GM10248 (cell line): ENCODE measurements at regions not wholly inside any gene's neighbourhood (a gene's known extent, or its start where the extent isn't known, plus 50 kb on each side); places are given as distances from the start of the nearest gene placed in this dataset.

ENCODE experiments used
- CTCF ChIA-PET: fragments of 300-600 bp; sonication (Branson Sonifier 250); formaldehyde crosslinking; extraction: SDS; loops from one replicate; lab custom pipeline; 2021; ENCODE audit warnings: antibody characterized with exemption; lab: Yijun Ruan, JAX
- POLR2A ChIA-PET: fragments of 350-650 bp; sonication (Branson Sonifier 250); formaldehyde crosslinking; extraction: SDS; loops from one replicate; lab custom pipeline; 2020; ENCODE audit warnings: antibody characterized with exemption; lab: Yijun Ruan, JAX
- DNase-seq: peaks from one replicate; pipeline ENCODE4 v3.0.0; 2012; ENCODE audit errors: extremely low spot score
- TF ChIP-seq, protein P1 (sequence below): IDR thresholded peaks from 2 replicates; pipeline ENCODE4 v1.5.1; 2012; ENCODE audit warnings: mild to moderate bottlenecking, low read depth; ENCODE audit errors: extremely low read depth, missing control alignments, control extremely low read depth

GRCh38 chr10:20726381-20726780 lies 170.7 kb downstream of the NEBL start:
- DNase-seq, result no peak
- POLR2A ChIA-PET, result no interaction called here
- CTCF ChIA-PET, result no interaction called here

GRCh38 chr10:20714979-20715378 lies 182.1 kb downstream of the NEBL start:
- POLR2A ChIA-PET, result interaction anchor here (0.7 kb wide), 1 partner anchor 40 kb away, joined by 3 read pairs; no protein-coding TSS in a partner anchor
- CTCF ChIA-PET, result no interaction called here
- TF ChIP-seq, protein P1, sequence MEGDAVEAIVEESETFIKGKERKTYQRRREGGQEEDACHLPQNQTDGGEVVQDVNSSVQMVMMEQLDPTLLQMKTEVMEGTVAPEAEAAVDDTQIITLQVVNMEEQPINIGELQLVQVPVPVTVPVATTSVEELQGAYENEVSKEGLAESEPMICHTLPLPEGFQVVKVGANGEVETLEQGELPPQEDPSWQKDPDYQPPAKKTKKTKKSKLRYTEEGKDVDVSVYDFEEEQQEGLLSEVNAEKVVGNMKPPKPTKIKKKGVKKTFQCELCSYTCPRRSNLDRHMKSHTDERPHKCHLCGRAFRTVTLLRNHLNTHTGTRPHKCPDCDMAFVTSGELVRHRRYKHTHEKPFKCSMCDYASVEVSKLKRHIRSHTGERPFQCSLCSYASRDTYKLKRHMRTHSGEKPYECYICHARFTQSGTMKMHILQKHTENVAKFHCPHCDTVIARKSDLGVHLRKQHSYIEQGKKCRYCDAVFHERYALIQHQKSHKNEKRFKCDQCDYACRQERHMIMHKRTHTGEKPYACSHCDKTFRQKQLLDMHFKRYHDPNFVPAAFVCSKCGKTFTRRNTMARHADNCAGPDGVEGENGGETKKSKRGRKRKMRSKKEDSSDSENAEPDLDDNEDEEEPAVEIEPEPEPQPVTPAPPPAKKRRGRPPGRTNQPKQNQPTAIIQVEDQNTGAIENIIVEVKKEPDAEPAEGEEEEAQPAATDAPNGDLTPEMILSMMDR, result no peak
- DNase-seq, result no peak

More at GRCh38 chr10:20726381-20726780, 170.7 kb downstream of the NEBL start:
- TF ChIP-seq, protein P1, result no peak

GRCh38 chr10:20714518-20714917 lies 182.6 kb downstream of the NEBL start:
- no peak for DNase-seq
- ChIA-PET CTCF (no interaction called here), POLR2A (no interaction called here)
- TF ChIP-seq, protein P1, result no peak

- TF ChIP-seq, protein P1, result no peak
- DNase-seq, result no peak
- ChIA-PET CTCF (no interaction called here), POLR2A (no interaction called here)
Measured at GRCh38 chr10:20713420-20713819, 183.7 kb downstream of the NEBL start.

DNA sequence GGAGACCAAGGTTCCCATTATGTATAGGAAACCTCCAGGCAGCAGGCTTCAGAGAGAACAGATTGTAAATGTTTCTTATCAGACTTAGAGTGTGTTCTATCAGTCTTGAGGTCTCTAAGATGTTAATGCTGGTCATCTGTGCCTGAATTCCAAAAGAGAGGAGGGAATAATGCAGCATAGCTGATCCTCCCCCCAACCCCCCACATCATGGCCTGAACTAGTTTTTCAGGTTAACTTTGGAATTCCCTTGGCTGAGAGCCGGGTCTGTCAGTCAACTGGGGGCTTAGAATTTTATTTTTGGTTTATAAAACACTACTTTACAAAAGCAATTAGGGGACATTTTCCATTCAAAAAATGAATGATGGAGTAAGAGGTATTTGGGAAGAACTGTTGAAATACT lies 184.3 kb downstream of the NEBL start:
- TF ChIP-seq, protein P1, result no peak
- POLR2A ChIA-PET, result no interaction called here
- CTCF ChIA-PET, result no interaction called here
- DNase-seq, result no peak

GRCh38 chr10:20709708-20710107 lies 187.4 kb downstream of the NEBL start:
- ChIA-PET POLR2A (no interaction called here), CTCF (no interaction called here)
- DNase-seq, result no peak
- TF ChIP-seq, protein P1, result no peak

GRCh38 chr10:20708305-20708704 lies 188.8 kb downstream of the NEBL start:
- POLR2A ChIA-PET, result no interaction called here
- CTCF ChIA-PET, result no interaction called here
- TF ChIP-seq, protein P1, result no peak
- DNase-seq, result no peak
